PC-3 (cell line): ENCODE measurements at regions not wholly inside any gene's neighbourhood (a gene's known extent, or its start where the extent isn't known, plus 50 kb on each side); places are given as distances from the start of the nearest gene placed in this dataset.

Source experiments
- CTCF ChIP-seq: fragments of 300-600 bp; sonication (generic); conservative IDR thresholded peaks from 2 replicates; pipeline ENCODE4 v1.5.1; 2017; ENCODE audit warnings: antibody characterized with exemption, low read depth, mild to moderate bottlenecking, low read length
- EZH2 ChIP-seq: fragments of 300-600 bp; sonication (generic); IDR thresholded peaks from one replicate; pipeline ENCODE4 v1.6.1; 2017; ENCODE audit warnings: antibody characterized with exemption, mild to moderate bottlenecking, low read length; ENCODE audit not compliant: unreplicated experiment
- EZH2phosphoT487 ChIP-seq: fragments of 300-600 bp; sonication (generic); IDR thresholded peaks from 2 replicates; pipeline ENCODE4 v1.6.1; 2018; ENCODE audit warnings: mild to moderate bottlenecking, antibody characterized with exemption, low read length, borderline replicate concordance

- TF ChIP-seq EZH2, result no peak
- TF ChIP-seq CTCF, result no peak
- TF ChIP-seq EZH2phosphoT487, result no peak
These were observed 547.6 kb downstream of the TBC1D32 start for GRCh38 chr6:120786682-120787081.
